ENCODE measurements at regions not wholly inside any gene's neighbourhood (a gene's known extent, or its start where the extent isn't known, plus 50 kb on each side); places are given as distances from the start of the nearest gene placed in this dataset.

- H3K27ac ChIP-seq (ENCODE audit: insufficient read depth, low read length, poor library complexity, severe bottlenecking) = no peak overlapping the region
- H3K9me3 ChIP-seq (ENCODE audit: control insufficient read depth, low read length) = no peaks in the 10 kb centered on the region
- H3K4me1 ChIP-seq (ENCODE audit: control insufficient read depth, insufficient read depth, low read length, poor library complexity, severe bottlenecking) = no peaks in the 10 kb centered on the region
- no peaks in the 10 kb centered on the region for H3K36me3 ChIP-seq (ENCODE audit: control insufficient read depth, insufficient read depth, low read length)
- H3K27me3 ChIP-seq (replicated peaks; ENCODE audit: control insufficient read depth, insufficient read depth, low read length, poor library complexity, severe bottlenecking) = no peaks in the 10 kb centered on the region
- H3K4me3 ChIP-seq (ENCODE audit: insufficient read depth, low read depth, low read length, poor library complexity, severe bottlenecking) = no peak overlapping the region
- no peak for DNase-seq
These were observed 312.1 kb downstream of the SEC23A start for GRCh38 chr14:38790916-38791315.

- H3K4me1 ChIP-seq (ENCODE audit: control insufficient read depth, insufficient read depth, low read length, poor library complexity, severe bottlenecking) = no peaks in the 10 kb centered on the region
- H3K36me3 ChIP-seq (ENCODE audit: control insufficient read depth, insufficient read depth, low read length) = no peaks in the 10 kb centered on the region
- no peak overlapping the region for H3K4me3 ChIP-seq (ENCODE audit: insufficient read depth, low read depth, low read length, poor library complexity, severe bottlenecking)
- no peak for DNase-seq
- no peaks in the 10 kb centered on the region for H3K27me3 ChIP-seq (replicated peaks; ENCODE audit: control insufficient read depth, insufficient read depth, low read length, poor library complexity, severe bottlenecking)
- no peak overlapping the region for H3K27ac ChIP-seq (ENCODE audit: insufficient read depth, low read length, poor library complexity, severe bottlenecking)
- no peaks in the 10 kb centered on the region for H3K9me3 ChIP-seq (ENCODE audit: control insufficient read depth, low read length)
These were observed 313.2 kb downstream of the SEC23A start for GRCh38 chr14:38789805-38790204.

- Histone ChIP-seq H3K4me3 (ENCODE audit: insufficient read depth, low read depth, low read length, poor library complexity, severe bottlenecking) (no peak overlapping the region), H3K27me3 (replicated peaks; ENCODE audit: control insufficient read depth, insufficient read depth, low read length, poor library complexity, severe bottlenecking) (no peaks in the 10 kb centered on the region), H3K4me1 (ENCODE audit: control insufficient read depth, insufficient read depth, low read length, poor library complexity, severe bottlenecking) (no peaks in the 10 kb centered on the region), H3K36me3 (ENCODE audit: control insufficient read depth, insufficient read depth, low read length) (no peaks in the 10 kb centered on the region), H3K27ac (ENCODE audit: insufficient read depth, low read length, poor library complexity, severe bottlenecking) (no peak overlapping the region), H3K9me3 (ENCODE audit: control insufficient read depth, low read length) (no peaks in the 10 kb centered on the region)
- DNase-seq = no peak
These were observed 315.0 kb downstream of the SEC23A start for GRCh38 chr14:38788060-38788459.

GRCh38 chr14:38786921-38787320 lies 316.1 kb downstream of the SEC23A start:
- Histone ChIP-seq H3K36me3 (ENCODE audit: control insufficient read depth, insufficient read depth, low read length) (no peaks in the 10 kb centered on the region), H3K4me1 (ENCODE audit: control insufficient read depth, insufficient read depth, low read length, poor library complexity, severe bottlenecking) (no peaks in the 10 kb centered on the region), H3K27ac (ENCODE audit: insufficient read depth, low read length, poor library complexity, severe bottlenecking) (no peak overlapping the region), H3K9me3 (ENCODE audit: control insufficient read depth, low read length) (no peaks in the 10 kb centered on the region), H3K4me3 (ENCODE audit: insufficient read depth, low read depth, low read length, poor library complexity, severe bottlenecking) (no peak overlapping the region), H3K27me3 (replicated peaks; ENCODE audit: control insufficient read depth, insufficient read depth, low read length, poor library complexity, severe bottlenecking) (no peaks in the 10 kb centered on the region)
- DNase-seq = no peak

GRCh38 chr14:38777401-38777800 lies 325.6 kb downstream of the SEC23A start:
- DNase-seq = no peak
- H3K4me3 ChIP-seq (ENCODE audit: insufficient read depth, low read depth, low read length, poor library complexity, severe bottlenecking) = no peak overlapping the region
- H3K4me1 ChIP-seq (ENCODE audit: control insufficient read depth, insufficient read depth, low read length, poor library complexity, severe bottlenecking) = no peaks in the 10 kb centered on the region
- no peaks in the 10 kb centered on the region for H3K27me3 ChIP-seq (replicated peaks; ENCODE audit: control insufficient read depth, insufficient read depth, low read length, poor library complexity, severe bottlenecking)
- H3K9me3 ChIP-seq (ENCODE audit: control insufficient read depth, low read length) = no peaks in the 10 kb centered on the region
- H3K36me3 ChIP-seq (ENCODE audit: control insufficient read depth, insufficient read depth, low read length) = no peaks in the 10 kb centered on the region
- H3K27ac ChIP-seq (ENCODE audit: insufficient read depth, low read length, poor library complexity, severe bottlenecking) = no peak overlapping the region

- no peak for DNase-seq
- no peak overlapping the region for H3K4me3 ChIP-seq (ENCODE audit: insufficient read depth, low read depth, low read length, poor library complexity, severe bottlenecking)
- H3K27ac ChIP-seq (ENCODE audit: insufficient read depth, low read length, poor library complexity, severe bottlenecking) = no peak overlapping the region
- H3K9me3 ChIP-seq (ENCODE audit: control insufficient read depth, low read length) = no peaks in the 10 kb centered on the region
- H3K4me1 ChIP-seq (ENCODE audit: control insufficient read depth, insufficient read depth, low read length, poor library complexity, severe bottlenecking) = no peaks in the 10 kb centered on the region
- no peaks in the 10 kb centered on the region for H3K36me3 ChIP-seq (ENCODE audit: control insufficient read depth, insufficient read depth, low read length)
- no peaks in the 10 kb centered on the region for H3K27me3 ChIP-seq (replicated peaks; ENCODE audit: control insufficient read depth, insufficient read depth, low read length, poor library complexity, severe bottlenecking)
These were observed 327.0 kb downstream of the SEC23A start for GRCh38 chr14:38775986-38776385.

GRCh38 chr14:38774162-38774561 lies 328.9 kb downstream of the SEC23A start:
- Histone ChIP-seq H3K27me3 (replicated peaks; ENCODE audit: control insufficient read depth, insufficient read depth, low read length, poor library complexity, severe bottlenecking) (no peaks in the 10 kb centered on the region), H3K4me3 (ENCODE audit: insufficient read depth, low read depth, low read length, poor library complexity, severe bottlenecking) (no peak overlapping the region), H3K9me3 (ENCODE audit: control insufficient read depth, low read length) (no peaks in the 10 kb centered on the region), H3K4me1 (ENCODE audit: control insufficient read depth, insufficient read depth, low read length, poor library complexity, severe bottlenecking) (no peaks in the 10 kb centered on the region), H3K36me3 (ENCODE audit: control insufficient read depth, insufficient read depth, low read length) (no peaks in the 10 kb centered on the region), H3K27ac (ENCODE audit: insufficient read depth, low read length, poor library complexity, severe bottlenecking) (no peak overlapping the region)
- no peak for DNase-seq

GRCh38 chr14:38770251-38770650 lies 332.8 kb downstream of the SEC23A start:
- no peaks in the 10 kb centered on the region for H3K27me3 ChIP-seq (replicated peaks; ENCODE audit: control insufficient read depth, insufficient read depth, low read length, poor library complexity, severe bottlenecking)
- no peaks in the 10 kb centered on the region for H3K9me3 ChIP-seq (ENCODE audit: control insufficient read depth, low read length)
- DNase-seq = no peak
- no peak overlapping the region for H3K27ac ChIP-seq (ENCODE audit: insufficient read depth, low read length, poor library complexity, severe bottlenecking)
- H3K4me3 ChIP-seq (ENCODE audit: insufficient read depth, low read depth, low read length, poor library complexity, severe bottlenecking) = no peak overlapping the region
- H3K4me1 ChIP-seq (ENCODE audit: control insufficient read depth, insufficient read depth, low read length, poor library complexity, severe bottlenecking) = no peaks in the 10 kb centered on the region
- no peaks in the 10 kb centered on the region for H3K36me3 ChIP-seq (ENCODE audit: control insufficient read depth, insufficient read depth, low read length)

- no peak for DNase-seq
- Histone ChIP-seq H3K27me3 (replicated peaks; ENCODE audit: control insufficient read depth, insufficient read depth, low read length, poor library complexity, severe bottlenecking) (no peaks in the 10 kb centered on the region), H3K27ac (ENCODE audit: insufficient read depth, low read length, poor library complexity, severe bottlenecking) (no peak overlapping the region), H3K9me3 (ENCODE audit: control insufficient read depth, low read length) (no peaks in the 10 kb centered on the region), H3K36me3 (ENCODE audit: control insufficient read depth, insufficient read depth, low read length) (no peaks in the 10 kb centered on the region), H3K4me3 (ENCODE audit: insufficient read depth, low read depth, low read length, poor library complexity, severe bottlenecking) (no peak overlapping the region), H3K4me1 (ENCODE audit: control insufficient read depth, insufficient read depth, low read length, poor library complexity, severe bottlenecking) (no peaks in the 10 kb centered on the region)
These were observed 340.2 kb downstream of the SEC23A start for GRCh38 chr14:38762845-38763244.

- Histone ChIP-seq H3K36me3 (ENCODE audit: control insufficient read depth, insufficient read depth, low read length) (no peaks in the 10 kb centered on the region), H3K9me3 (ENCODE audit: control insufficient read depth, low read length) (no peaks in the 10 kb centered on the region), H3K27me3 (replicated peaks; ENCODE audit: control insufficient read depth, insufficient read depth, low read length, poor library complexity, severe bottlenecking) (no peaks in the 10 kb centered on the region), H3K4me1 (ENCODE audit: control insufficient read depth, insufficient read depth, low read length, poor library complexity, severe bottlenecking) (no peaks in the 10 kb centered on the region), H3K27ac (ENCODE audit: insufficient read depth, low read length, poor library complexity, severe bottlenecking) (no peak overlapping the region), H3K4me3 (ENCODE audit: insufficient read depth, low read depth, low read length, poor library complexity, severe bottlenecking) (no peak overlapping the region)
- no peak for DNase-seq
These were observed 340.6 kb downstream of the SEC23A start for GRCh38 chr14:38762426-38762825.

GRCh38 chr14:38761033-38761432 lies 342.0 kb downstream of the SEC23A start:
- no peak for DNase-seq
- H3K4me3 ChIP-seq (ENCODE audit: insufficient read depth, low read depth, low read length, poor library complexity, severe bottlenecking) = no peak overlapping the region
- no peaks in the 10 kb centered on the region for H3K9me3 ChIP-seq (ENCODE audit: control insufficient read depth, low read length)
- H3K36me3 ChIP-seq (ENCODE audit: control insufficient read depth, insufficient read depth, low read length) = no peaks in the 10 kb centered on the region
- no peaks in the 10 kb centered on the region for H3K27me3 ChIP-seq (replicated peaks; ENCODE audit: control insufficient read depth, insufficient read depth, low read length, poor library complexity, severe bottlenecking)
- H3K27ac ChIP-seq (ENCODE audit: insufficient read depth, low read length, poor library complexity, severe bottlenecking) = no peak overlapping the region
- no peaks in the 10 kb centered on the region for H3K4me1 ChIP-seq (ENCODE audit: control insufficient read depth, insufficient read depth, low read length, poor library complexity, severe bottlenecking)
